ENCODE measurements at regions not wholly inside any gene's neighbourhood (a gene's known extent, or its start where the extent isn't known, plus 50 kb on each side); places are given as distances from the start of the nearest gene placed in this dataset.

DNA sequence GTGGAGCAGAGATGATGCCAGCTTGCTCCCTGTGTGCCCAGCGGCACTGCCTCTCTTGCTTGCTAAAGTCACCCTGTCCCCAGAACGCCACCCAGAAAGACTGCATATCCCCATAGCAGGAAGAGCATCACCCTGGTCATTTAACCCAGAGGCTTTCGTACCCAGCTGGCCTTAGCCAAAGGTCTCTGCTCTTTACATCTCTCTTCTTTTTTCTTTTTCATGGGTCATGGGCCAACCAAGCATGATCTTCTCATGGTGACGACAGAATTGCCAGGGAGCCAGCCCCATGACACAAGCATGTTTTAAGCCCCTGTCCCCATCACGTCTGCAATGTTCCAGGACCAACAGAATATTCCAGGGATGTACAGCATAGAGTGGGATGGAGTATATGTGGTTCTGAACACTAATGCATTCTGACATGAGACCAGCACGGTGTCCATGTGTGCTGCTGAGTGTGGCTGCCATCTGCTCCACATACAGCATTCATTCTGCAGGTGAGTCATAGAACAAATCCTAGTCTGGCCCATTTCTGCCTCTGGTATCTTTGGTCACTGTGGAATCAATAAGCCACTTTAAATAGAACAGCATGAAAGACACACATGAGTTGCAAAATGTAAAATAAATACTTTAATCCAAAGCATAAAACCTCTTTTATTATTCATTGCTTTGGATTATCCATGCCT, 203.0 kb downstream of the MED10 start:
- WGBS, 2 donors: 69 to 70% methylated on average over 6 of the region's 6 CpGs
- no peak overlapping the region for H3K27ac ChIP-seq (ENCODE audit: low read depth in 2 of 2, low read length in 1 of 2)

DNA sequence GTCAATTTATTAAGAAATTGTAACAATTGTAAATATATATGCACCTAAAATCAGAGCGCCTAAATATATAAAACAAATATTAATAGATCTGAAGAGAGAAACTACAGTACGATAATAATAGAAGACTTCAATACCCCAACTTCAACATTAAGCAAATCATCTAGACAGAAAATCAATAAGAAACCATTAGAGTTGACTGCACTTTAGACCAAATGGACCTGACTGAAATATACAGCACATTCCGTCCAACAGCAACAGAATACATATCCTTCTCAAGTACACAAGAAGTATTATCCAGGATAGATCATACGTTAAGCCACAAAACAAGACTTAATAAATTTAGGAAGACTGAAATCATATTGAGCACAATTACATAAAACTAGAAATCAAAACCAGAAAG, 208.7 kb downstream of the MED10 start:
- Histone ChIP-seq H3K36me3 (ENCODE audit: control insufficient read depth in 2 of 2, insufficient read depth in 2 of 2, low read length in 1 of 2) (no peaks in the 10 kb centered on the region), H3K4me1 (ENCODE audit: control insufficient read depth in 2 of 2, insufficient read depth in 2 of 2, low read length in 1 of 2) (no peaks in the 10 kb centered on the region), H3K27ac (ENCODE audit: low read depth in 2 of 2, low read length in 1 of 2) (no peak overlapping the region), H3K9me3 (ENCODE audit: control insufficient read depth in 2 of 2, insufficient read depth in 1 of 2, low read depth in 1 of 2, low read length in 1 of 2) (no peaks in the 10 kb centered on the region), H3K27me3 (ENCODE audit: control insufficient read depth in 1 of 2, insufficient read depth in 2 of 2, low read length in 2 of 2) (no peaks in the 10 kb centered on the region), H3K4me3 (ENCODE audit: low read depth in 1 of 2, low read length in 2 of 2) (no peak overlapping the region)
- WGBS, 2 donors: 58 to 79% methylated on average over 4 of the region's 4 CpGs

More for the DNA sequence above, 203.0 kb downstream of the MED10 start:
- Histone ChIP-seq H3K4me3 (ENCODE audit: low read depth in 1 of 2, low read length in 2 of 2) (no peak overlapping the region), H3K27me3 (ENCODE audit: control insufficient read depth in 1 of 2, insufficient read depth in 2 of 2, low read length in 2 of 2) (no peaks in the 10 kb centered on the region), H3K4me1 (ENCODE audit: control insufficient read depth in 2 of 2, insufficient read depth in 2 of 2, low read length in 1 of 2) (no peaks in the 10 kb centered on the region), H3K36me3 (ENCODE audit: control insufficient read depth in 2 of 2, insufficient read depth in 2 of 2, low read length in 1 of 2) (no peaks in the 10 kb centered on the region), H3K9me3 (ENCODE audit: control insufficient read depth in 2 of 2, insufficient read depth in 1 of 2, low read depth in 1 of 2, low read length in 1 of 2) (no peaks in the 10 kb centered on the region)

DNA sequence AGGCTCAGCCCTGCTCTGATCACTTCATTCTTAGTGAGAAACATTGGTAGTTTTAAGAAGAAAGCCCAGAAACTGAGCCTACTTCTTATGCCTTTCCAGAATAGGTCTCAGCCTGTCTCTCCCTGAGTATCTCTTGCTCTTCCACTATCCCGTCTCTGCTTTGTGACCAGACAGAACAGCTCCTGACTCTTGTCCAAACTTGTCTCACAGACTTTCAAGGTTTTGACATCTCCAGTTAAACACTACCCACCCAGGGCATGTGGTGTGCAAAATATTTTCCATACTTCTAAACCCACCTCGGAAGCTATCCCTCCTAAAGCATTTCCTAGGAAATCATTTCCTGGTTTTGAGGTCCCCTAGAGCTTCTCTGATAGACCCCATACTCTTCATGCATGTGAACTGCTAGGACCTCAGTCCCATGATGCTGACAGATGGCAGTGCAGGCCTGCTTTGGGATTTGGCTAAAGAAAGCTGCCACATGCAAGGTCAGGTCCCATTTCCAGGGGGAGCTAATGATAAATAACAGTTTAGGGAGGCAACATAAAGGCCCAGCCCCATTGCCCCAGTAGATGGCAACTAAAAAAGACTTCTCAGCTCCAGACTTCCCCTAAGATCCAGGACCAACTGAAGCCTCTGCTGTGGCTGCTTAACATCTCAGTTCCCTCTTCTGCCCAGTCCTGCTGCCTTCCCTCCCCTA, 211.5 kb downstream of the MED10 start:
- no peaks in the 10 kb centered on the region for H3K9me3 ChIP-seq (ENCODE audit: control insufficient read depth in 2 of 2, insufficient read depth in 1 of 2, low read depth in 1 of 2, low read length in 1 of 2)
- WGBS, 2 donors: 53 to 69% methylated on average over 2 of the region's 2 CpGs
- no peak overlapping the region for H3K27ac ChIP-seq (ENCODE audit: low read depth in 2 of 2, low read length in 1 of 2)
- no peak overlapping the region for H3K4me3 ChIP-seq (ENCODE audit: low read depth in 1 of 2, low read length in 2 of 2)
- no peaks in the 10 kb centered on the region for H3K36me3 ChIP-seq (ENCODE audit: control insufficient read depth in 2 of 2, insufficient read depth in 2 of 2, low read length in 1 of 2)
- no peaks in the 10 kb centered on the region for H3K4me1 ChIP-seq (ENCODE audit: control insufficient read depth in 2 of 2, insufficient read depth in 2 of 2, low read length in 1 of 2)
- H3K27me3 ChIP-seq (ENCODE audit: control insufficient read depth in 1 of 2, insufficient read depth in 2 of 2, low read length in 2 of 2): no peaks in the 10 kb centered on the region

DNA sequence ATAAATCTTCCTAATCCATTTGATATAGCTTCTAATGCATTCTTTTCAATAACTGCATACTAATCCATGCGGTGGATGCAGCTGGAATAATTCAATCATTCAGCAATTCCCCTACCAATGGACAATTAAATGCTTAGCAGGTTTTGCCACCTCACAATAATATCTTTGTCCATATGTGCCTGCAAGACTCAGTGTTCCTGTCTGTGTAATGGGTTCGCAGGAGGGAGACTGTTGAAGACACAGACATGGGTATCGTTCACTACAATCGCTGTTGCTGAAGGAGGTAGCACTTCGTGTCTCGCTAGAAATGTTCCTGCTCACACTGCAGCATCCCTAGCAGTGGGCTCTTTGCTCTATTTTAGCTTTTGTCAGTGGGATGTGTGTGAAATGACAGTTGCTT, 214.4 kb downstream of the MED10 start:
- no peaks in the 10 kb centered on the region for H3K36me3 ChIP-seq (ENCODE audit: control insufficient read depth in 2 of 2, insufficient read depth in 2 of 2, low read length in 1 of 2)
- no peak overlapping the region for H3K27ac ChIP-seq (ENCODE audit: low read depth in 2 of 2, low read length in 1 of 2)
- H3K9me3 ChIP-seq (ENCODE audit: control insufficient read depth in 2 of 2, insufficient read depth in 1 of 2, low read depth in 1 of 2, low read length in 1 of 2): no peaks in the 10 kb centered on the region
- H3K27me3 ChIP-seq (ENCODE audit: control insufficient read depth in 1 of 2, insufficient read depth in 2 of 2, low read length in 2 of 2): no peaks in the 10 kb centered on the region
- 88 to 92% methylated on average over 6 of the region's 6 CpGs for WGBS, 2 donors
- H3K4me1 ChIP-seq (ENCODE audit: control insufficient read depth in 2 of 2, insufficient read depth in 2 of 2, low read length in 1 of 2): peaks cover 0 to 1% of the 10 kb centered on the region in 2 donors
- H3K4me3 ChIP-seq (ENCODE audit: low read depth in 1 of 2, low read length in 2 of 2): no peak overlapping the region

DNA sequence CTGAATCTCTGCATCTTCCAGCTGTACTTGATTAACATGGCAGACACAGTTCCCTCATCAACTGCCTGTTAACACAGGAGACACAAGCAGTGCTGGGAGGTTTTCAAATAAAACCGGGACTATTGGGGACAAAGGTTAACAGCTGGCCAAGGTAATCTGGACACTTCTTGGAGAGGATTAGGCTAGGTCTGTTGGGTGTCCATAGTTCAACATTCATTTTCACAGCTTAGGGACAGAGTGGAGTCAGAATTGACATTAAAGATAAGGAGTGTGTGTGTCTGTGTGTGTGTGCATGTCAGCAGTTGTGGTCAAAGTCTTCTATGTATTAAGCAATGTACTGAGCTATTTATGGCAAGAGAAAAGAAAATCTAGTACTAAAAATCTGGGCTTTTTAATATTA, 216.2 kb downstream of the MED10 start:
- H3K36me3 ChIP-seq (ENCODE audit: control insufficient read depth in 2 of 2, insufficient read depth in 2 of 2, low read length in 1 of 2): no peaks in the 10 kb centered on the region
- no peaks in the 10 kb centered on the region for H3K27me3 ChIP-seq (ENCODE audit: control insufficient read depth in 1 of 2, insufficient read depth in 2 of 2, low read length in 2 of 2)
- H3K4me3 ChIP-seq (ENCODE audit: low read depth in 1 of 2, low read length in 2 of 2): no peak overlapping the region
- no peak overlapping the region for H3K27ac ChIP-seq (ENCODE audit: low read depth in 2 of 2, low read length in 1 of 2)
- peaks cover 0 to 2% of the 10 kb centered on the region in 2 donors for H3K4me1 ChIP-seq (ENCODE audit: control insufficient read depth in 2 of 2, insufficient read depth in 2 of 2, low read length in 1 of 2)
- no peaks in the 10 kb centered on the region for H3K9me3 ChIP-seq (ENCODE audit: control insufficient read depth in 2 of 2, insufficient read depth in 1 of 2, low read depth in 1 of 2, low read length in 1 of 2)
- WGBS, 2 donors: 50 to 62% methylated on average over 1 of the region's 1 CpG

DNA sequence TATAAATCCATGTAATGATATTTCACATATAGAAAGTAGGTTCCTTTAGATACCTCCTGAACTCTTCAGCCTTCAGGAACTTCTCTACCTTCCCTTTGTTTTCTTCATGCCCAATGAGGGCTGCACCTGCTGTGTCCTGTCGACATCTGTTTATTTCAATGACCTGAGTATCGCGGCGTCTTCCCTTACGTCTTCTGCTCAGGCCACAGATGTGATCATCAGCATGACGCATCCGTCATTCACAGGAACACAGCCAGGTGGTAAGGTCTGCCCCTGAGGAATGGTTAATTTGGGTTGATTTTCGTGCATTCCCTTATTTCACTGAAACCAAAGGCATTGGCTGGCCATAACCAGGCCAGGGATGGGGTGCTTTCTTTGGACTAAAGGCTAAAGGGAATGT, 217.1 kb downstream of the MED10 start:
- WGBS, 2 donors: 74 to 77% methylated on average over 8 of the region's 8 CpGs
- H3K4me1 ChIP-seq (ENCODE audit: control insufficient read depth in 2 of 2, insufficient read depth in 2 of 2, low read length in 1 of 2): peaks cover 0 to 2% of the 10 kb centered on the region in 2 donors
- H3K36me3 ChIP-seq (ENCODE audit: control insufficient read depth in 2 of 2, insufficient read depth in 2 of 2, low read length in 1 of 2): no peaks in the 10 kb centered on the region
- no peak overlapping the region for H3K4me3 ChIP-seq (ENCODE audit: low read depth in 1 of 2, low read length in 2 of 2)
- H3K9me3 ChIP-seq (ENCODE audit: control insufficient read depth in 2 of 2, insufficient read depth in 1 of 2, low read depth in 1 of 2, low read length in 1 of 2): no peaks in the 10 kb centered on the region
- no peaks in the 10 kb centered on the region for H3K27me3 ChIP-seq (ENCODE audit: control insufficient read depth in 1 of 2, insufficient read depth in 2 of 2, low read length in 2 of 2)
- H3K27ac ChIP-seq (ENCODE audit: low read depth in 2 of 2, low read length in 1 of 2): no peak overlapping the region

DNA sequence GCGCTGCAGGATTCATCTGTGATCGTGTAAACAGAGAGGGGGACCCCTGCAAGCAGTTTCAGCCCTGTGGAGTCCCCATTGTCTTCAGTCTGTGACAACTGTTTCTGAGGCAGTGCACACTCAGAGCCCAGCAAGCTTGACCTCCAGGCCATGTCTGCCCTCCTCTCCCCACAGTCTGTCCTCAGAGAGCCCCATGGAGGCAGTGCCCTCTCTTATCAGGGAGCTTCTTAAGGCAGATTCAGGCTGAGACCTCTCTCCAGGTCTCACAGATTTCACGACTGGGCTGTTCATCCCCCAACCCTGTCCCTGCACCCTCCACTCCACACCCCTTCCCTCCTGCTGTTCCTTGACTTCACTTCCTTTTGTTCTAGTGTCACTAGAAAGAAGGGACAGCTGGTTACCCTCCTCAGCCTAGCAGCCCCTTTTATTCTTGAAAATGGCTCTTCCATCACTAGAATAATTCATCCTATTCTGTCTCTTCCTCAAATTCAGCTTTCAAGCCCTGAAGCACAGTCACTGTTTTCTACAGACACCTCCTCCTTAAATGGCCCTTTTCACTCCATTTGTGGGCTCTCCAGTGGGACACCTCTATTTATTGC, 218.4 kb downstream of the MED10 start:
- Histone ChIP-seq H3K4me3 (ENCODE audit: low read depth in 1 of 2, low read length in 2 of 2) (no peak overlapping the region), H3K27ac (ENCODE audit: low read depth in 2 of 2, low read length in 1 of 2) (no peak overlapping the region), H3K27me3 (ENCODE audit: control insufficient read depth in 1 of 2, insufficient read depth in 2 of 2, low read length in 2 of 2) (no peaks in the 10 kb centered on the region), H3K9me3 (ENCODE audit: control insufficient read depth in 2 of 2, insufficient read depth in 1 of 2, low read depth in 1 of 2, low read length in 1 of 2) (no peaks in the 10 kb centered on the region), H3K4me1 (ENCODE audit: control insufficient read depth in 2 of 2, insufficient read depth in 2 of 2, low read length in 1 of 2) (peaks cover 0 to 2% of the 10 kb centered on the region in 2 donors), H3K36me3 (ENCODE audit: control insufficient read depth in 2 of 2, insufficient read depth in 2 of 2, low read length in 1 of 2) (no peaks in the 10 kb centered on the region)
- 28 to 37% methylated on average over 3 of the region's 3 CpGs for WGBS, 2 donors

DNA sequence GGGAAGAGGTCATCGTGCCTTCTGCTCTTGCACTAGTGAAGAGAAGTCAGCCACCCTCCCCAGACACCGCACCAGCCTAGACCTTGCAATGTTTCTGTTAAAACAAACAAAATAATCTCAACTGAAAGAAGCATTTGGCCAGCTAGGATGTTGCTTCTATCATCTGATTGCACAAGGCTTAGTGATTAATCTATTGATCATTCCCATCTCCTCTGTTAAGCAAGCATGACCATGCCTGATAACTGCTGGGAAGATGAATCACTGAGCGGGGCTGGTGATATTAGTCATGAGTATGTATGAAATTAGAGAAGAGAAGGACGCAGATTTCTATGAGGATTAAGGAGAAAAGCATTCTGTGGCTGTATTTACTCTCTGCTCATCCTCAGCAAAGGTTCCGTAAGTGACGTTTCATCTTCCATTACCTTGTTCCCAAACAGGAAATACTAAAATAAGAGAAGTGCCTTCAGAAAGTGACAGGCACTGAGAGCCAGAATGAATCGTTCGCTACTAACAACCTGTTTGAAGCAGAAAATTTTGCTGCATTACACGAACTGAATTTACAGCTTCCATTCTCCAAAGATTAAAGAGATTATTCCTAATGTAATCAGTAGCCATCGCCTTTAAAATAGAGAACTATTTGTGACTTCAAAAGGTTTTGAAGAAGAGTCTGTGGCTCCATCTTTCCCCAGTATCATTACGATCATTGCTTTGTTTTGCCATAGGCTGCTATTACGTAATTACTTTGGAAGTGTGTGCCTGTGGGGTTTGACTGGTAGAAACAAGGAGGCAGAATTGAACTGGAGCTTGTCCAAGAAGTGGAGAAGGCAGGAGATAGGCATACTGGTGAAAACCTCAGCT, 219.1 kb downstream of the MED10 start:
- Histone ChIP-seq H3K27ac (ENCODE audit: low read depth in 2 of 2, low read length in 1 of 2) (no peak overlapping the region), H3K4me3 (ENCODE audit: low read depth in 1 of 2, low read length in 2 of 2) (no peak overlapping the region), H3K4me1 (ENCODE audit: control insufficient read depth in 2 of 2, insufficient read depth in 2 of 2, low read length in 1 of 2) (peaks cover 0 to 2% of the 10 kb centered on the region in 2 donors), H3K36me3 (ENCODE audit: control insufficient read depth in 2 of 2, insufficient read depth in 2 of 2, low read length in 1 of 2) (no peaks in the 10 kb centered on the region), H3K9me3 (ENCODE audit: control insufficient read depth in 2 of 2, insufficient read depth in 1 of 2, low read depth in 1 of 2, low read length in 1 of 2) (no peaks in the 10 kb centered on the region), H3K27me3 (ENCODE audit: control insufficient read depth in 1 of 2, insufficient read depth in 2 of 2, low read length in 2 of 2) (no peaks in the 10 kb centered on the region)
- WGBS, 2 donors: 41 to 47% methylated on average over 12 of the region's 12 CpGs

DNA sequence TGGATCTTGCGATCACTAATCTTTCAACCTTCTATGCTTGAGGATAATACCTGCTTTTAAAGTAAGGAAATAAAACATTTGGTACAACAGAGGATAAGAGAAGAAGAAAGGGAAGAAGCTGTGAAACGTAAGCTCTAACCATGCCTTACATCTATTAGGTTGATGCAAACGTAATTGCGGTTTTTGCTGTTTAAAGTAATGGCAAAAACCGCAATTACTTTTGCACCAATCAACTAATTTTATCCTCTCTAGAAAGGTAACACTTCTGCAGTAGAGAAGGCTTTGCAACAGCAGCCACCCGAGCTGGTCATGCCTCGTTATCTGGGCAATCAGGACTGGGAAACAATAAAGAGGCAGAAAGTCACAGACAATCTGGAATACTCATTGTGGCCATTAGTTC, 224.1 kb downstream of the MED10 start:
- 81 to 88% methylated on average over 7 of the region's 7 CpGs for WGBS, 2 donors
- Histone ChIP-seq H3K27ac (ENCODE audit: low read depth in 2 of 2, low read length in 1 of 2) (no peak overlapping the region), H3K4me1 (ENCODE audit: control insufficient read depth in 2 of 2, insufficient read depth in 2 of 2, low read length in 1 of 2) (peaks cover 0 to 2% of the 10 kb centered on the region in 2 donors), H3K4me3 (ENCODE audit: low read depth in 1 of 2, low read length in 2 of 2) (no peak overlapping the region), H3K9me3 (ENCODE audit: control insufficient read depth in 2 of 2, insufficient read depth in 1 of 2, low read depth in 1 of 2, low read length in 1 of 2) (peaks cover 0 to 2% of the 10 kb centered on the region in 2 donors), H3K27me3 (ENCODE audit: control insufficient read depth in 1 of 2, insufficient read depth in 2 of 2, low read length in 2 of 2) (no peaks in the 10 kb centered on the region), H3K36me3 (ENCODE audit: control insufficient read depth in 2 of 2, insufficient read depth in 2 of 2, low read length in 1 of 2) (no peaks in the 10 kb centered on the region)
